ENCODE measurements at regions not wholly inside any gene's neighbourhood (a gene's known extent, or its start where the extent isn't known, plus 50 kb on each side); places are given as distances from the start of the nearest gene placed in this dataset.

GRCh38 chr14:89480278-89480677 is 63.2 kb upstream of the FOXN3 start:
- Histone ChIP-seq H3K27me3 (ENCODE audit: control insufficient read depth, insufficient read depth, low read length) (no peaks in the 10 kb centered on the region), H3K4me3 (ENCODE audit: low read length) (no peak overlapping the region), H3K36me3 (ENCODE audit: control insufficient read depth, insufficient read depth, low read length) (no peaks in the 10 kb centered on the region), H3K27ac (ENCODE audit: low read length) (no peak overlapping the region), H3K9me3 (ENCODE audit: control insufficient read depth, insufficient read depth, low read length) (no peaks in the 10 kb centered on the region), H3K4me1 (ENCODE audit: control insufficient read depth, insufficient read depth, low read length) (no peaks in the 10 kb centered on the region)
- DNase-seq (ENCODE audit: low read depth, low spot score), result no peak
- WGBS (ENCODE audit: insufficient coverage, insufficient read length), result no CpG with 5 or more reads among the region's 6 CpGs

- no peak for DNase-seq (ENCODE audit: low read depth, low spot score)
- H3K27ac ChIP-seq (ENCODE audit: low read length), result no peak overlapping the region
- H3K27me3 ChIP-seq (ENCODE audit: control insufficient read depth, insufficient read depth, low read length), result no peaks in the 10 kb centered on the region
- no peaks in the 10 kb centered on the region for H3K4me1 ChIP-seq (ENCODE audit: control insufficient read depth, insufficient read depth, low read length)
- no peaks in the 10 kb centered on the region for H3K9me3 ChIP-seq (ENCODE audit: control insufficient read depth, insufficient read depth, low read length)
- WGBS (ENCODE audit: insufficient coverage, insufficient read length), result no CpG with 5 or more reads among the region's 6 CpGs
- H3K36me3 ChIP-seq (ENCODE audit: control insufficient read depth, insufficient read depth, low read length), result no peaks in the 10 kb centered on the region
- no peak overlapping the region for H3K4me3 ChIP-seq (ENCODE audit: low read length)
Observed at GRCh38 chr14:89479802-89480201, 62.8 kb upstream of the FOXN3 start.

- no peaks in the 10 kb centered on the region for H3K36me3 ChIP-seq (ENCODE audit: control insufficient read depth, insufficient read depth, low read length)
- H3K27ac ChIP-seq (ENCODE audit: low read length), result no peak overlapping the region
- no peaks in the 10 kb centered on the region for H3K27me3 ChIP-seq (ENCODE audit: control insufficient read depth, insufficient read depth, low read length)
- H3K9me3 ChIP-seq (ENCODE audit: control insufficient read depth, insufficient read depth, low read length), result no peaks in the 10 kb centered on the region
- no peak for DNase-seq (ENCODE audit: low read depth, low spot score)
- WGBS (ENCODE audit: insufficient coverage, insufficient read length), result no CpG with 5 or more reads among the region's 4 CpGs
- H3K4me3 ChIP-seq (ENCODE audit: low read length), result no peak overlapping the region
- H3K4me1 ChIP-seq (ENCODE audit: control insufficient read depth, insufficient read depth, low read length), result no peaks in the 10 kb centered on the region
Observed at GRCh38 chr14:89477391-89477790, 60.4 kb upstream of the FOXN3 start.

GRCh38 chr14:89476354-89476896 is 59.4 kb upstream of the FOXN3 start:
- Histone ChIP-seq H3K36me3 (ENCODE audit: control insufficient read depth, insufficient read depth, low read length) (no peaks in the 10 kb centered on the region), H3K9me3 (ENCODE audit: control insufficient read depth, insufficient read depth, low read length) (no peaks in the 10 kb centered on the region), H3K4me1 (ENCODE audit: control insufficient read depth, insufficient read depth, low read length) (no peaks in the 10 kb centered on the region), H3K4me3 (ENCODE audit: low read length) (no peak overlapping the region), H3K27ac (ENCODE audit: low read length) (no peak overlapping the region), H3K27me3 (ENCODE audit: control insufficient read depth, insufficient read depth, low read length) (no peaks in the 10 kb centered on the region)
- WGBS (ENCODE audit: insufficient coverage, insufficient read length), result no CpG with 5 or more reads among the region's 10 CpGs
- DNase-seq (ENCODE audit: low read depth, low spot score), result no peak

GRCh38 chr14:89474464-89474863 is 57.4 kb upstream of the FOXN3 start:
- no peaks in the 10 kb centered on the region for H3K27me3 ChIP-seq (ENCODE audit: control insufficient read depth, insufficient read depth, low read length)
- H3K4me3 ChIP-seq (ENCODE audit: low read length), result no peak overlapping the region
- DNase-seq (ENCODE audit: low read depth, low spot score), result no peak
- no peak overlapping the region for H3K27ac ChIP-seq (ENCODE audit: low read length)
- peaks cover 1% of the 10 kb centered on the region; the same call in 1 of the 2 replicates for H3K4me1 ChIP-seq (ENCODE audit: control insufficient read depth, insufficient read depth, low read length)
- H3K9me3 ChIP-seq (ENCODE audit: control insufficient read depth, insufficient read depth, low read length), result no peaks in the 10 kb centered on the region
- no CpG with 5 or more reads among the region's 4 CpGs for WGBS (ENCODE audit: insufficient coverage, insufficient read length)
- no peaks in the 10 kb centered on the region for H3K36me3 ChIP-seq (ENCODE audit: control insufficient read depth, insufficient read depth, low read length)

DNA sequence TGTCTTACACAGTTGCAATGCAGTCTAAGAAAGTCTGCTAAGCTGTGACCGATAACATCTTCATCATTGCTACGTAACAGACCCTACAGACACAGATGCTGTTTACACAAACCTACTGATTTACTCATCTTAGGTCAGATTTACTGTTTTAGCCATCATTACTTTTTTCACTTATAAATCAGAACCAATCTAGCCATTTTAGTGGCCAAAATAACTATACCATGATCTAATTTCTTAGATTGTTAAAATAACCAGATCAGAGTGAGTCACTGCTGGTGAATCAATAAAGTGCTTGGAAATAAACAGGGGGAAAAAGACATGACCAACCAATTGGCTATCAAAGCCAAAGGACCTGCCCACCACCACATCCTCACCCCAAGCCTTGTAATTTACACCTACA is 57.0 kb upstream of the FOXN3 start:
- Histone ChIP-seq H3K27ac (ENCODE audit: low read length) (no peak overlapping the region), H3K36me3 (ENCODE audit: control insufficient read depth, insufficient read depth, low read length) (no peaks in the 10 kb centered on the region), H3K9me3 (ENCODE audit: control insufficient read depth, insufficient read depth, low read length) (no peaks in the 10 kb centered on the region), H3K27me3 (ENCODE audit: control insufficient read depth, insufficient read depth, low read length) (no peaks in the 10 kb centered on the region), H3K4me1 (ENCODE audit: control insufficient read depth, insufficient read depth, low read length) (peaks cover 2% of the 10 kb centered on the region; the same call in 1 of the 2 replicates), H3K4me3 (ENCODE audit: low read length) (no peak overlapping the region)
- DNase-seq (ENCODE audit: low read depth, low spot score), result no peak
- WGBS (ENCODE audit: insufficient coverage, insufficient read length), result no CpG with 5 or more reads among the region's 2 CpGs

DNA sequence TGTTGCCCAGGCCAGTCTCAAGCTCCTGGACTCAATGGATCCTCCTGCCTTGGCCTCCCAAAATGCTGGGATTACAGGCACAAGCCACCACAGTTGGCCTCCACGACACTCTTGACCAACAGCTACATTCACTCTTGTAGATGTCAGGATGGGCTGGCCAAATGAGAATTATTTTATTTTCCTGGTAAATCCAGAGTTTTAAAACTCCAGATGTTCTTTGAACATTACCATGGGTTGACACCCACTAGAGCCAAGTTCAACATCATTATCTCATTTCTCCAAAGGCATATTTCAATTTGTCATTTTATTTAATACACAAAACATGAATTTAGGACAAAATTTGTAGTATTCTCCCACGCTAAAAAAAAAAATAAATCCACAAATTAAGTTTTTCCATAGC is 56.5 kb upstream of the FOXN3 start:
- DNase-seq (ENCODE audit: low read depth, low spot score), result no peak
- WGBS (ENCODE audit: insufficient coverage, insufficient read length), result 100% methylated on average over 1 of the region's 2 CpGs
- peaks cover 2% of the 10 kb centered on the region; the same call in 1 of the 2 replicates for H3K4me1 ChIP-seq (ENCODE audit: control insufficient read depth, insufficient read depth, low read length)
- no peaks in the 10 kb centered on the region for H3K36me3 ChIP-seq (ENCODE audit: control insufficient read depth, insufficient read depth, low read length)
- no peak overlapping the region for H3K4me3 ChIP-seq (ENCODE audit: low read length)
- no peaks in the 10 kb centered on the region for H3K9me3 ChIP-seq (ENCODE audit: control insufficient read depth, insufficient read depth, low read length)
- no peak overlapping the region for H3K27ac ChIP-seq (ENCODE audit: low read length)
- no peaks in the 10 kb centered on the region for H3K27me3 ChIP-seq (ENCODE audit: control insufficient read depth, insufficient read depth, low read length)

DNA sequence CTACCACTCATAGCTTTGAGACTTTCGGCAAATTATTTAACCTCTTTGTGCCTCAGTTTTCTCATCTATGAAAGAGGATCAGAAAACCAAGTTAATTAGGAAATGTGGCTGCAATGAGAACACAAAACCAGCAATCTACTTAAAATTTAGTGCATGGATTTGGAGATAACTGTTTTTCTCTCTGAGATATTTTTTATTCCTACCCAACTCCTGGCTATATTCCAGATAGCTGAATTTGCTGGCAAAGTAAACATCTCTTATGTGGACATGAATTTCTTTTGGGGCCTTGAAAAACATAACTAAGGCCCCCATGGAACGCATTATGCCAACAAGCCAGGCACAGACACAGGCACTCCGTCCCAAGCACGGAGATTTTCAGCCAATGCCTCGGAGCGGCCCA is 53.4 kb upstream of the FOXN3 start:
- no CpG with 5 or more reads among the region's 6 CpGs for WGBS (ENCODE audit: insufficient coverage, insufficient read length)
- peaks cover 7% of the 10 kb centered on the region for H3K4me1 ChIP-seq (ENCODE audit: control insufficient read depth, insufficient read depth, low read length)
- no peak overlapping the region for H3K4me3 ChIP-seq (ENCODE audit: low read length)

DNA sequence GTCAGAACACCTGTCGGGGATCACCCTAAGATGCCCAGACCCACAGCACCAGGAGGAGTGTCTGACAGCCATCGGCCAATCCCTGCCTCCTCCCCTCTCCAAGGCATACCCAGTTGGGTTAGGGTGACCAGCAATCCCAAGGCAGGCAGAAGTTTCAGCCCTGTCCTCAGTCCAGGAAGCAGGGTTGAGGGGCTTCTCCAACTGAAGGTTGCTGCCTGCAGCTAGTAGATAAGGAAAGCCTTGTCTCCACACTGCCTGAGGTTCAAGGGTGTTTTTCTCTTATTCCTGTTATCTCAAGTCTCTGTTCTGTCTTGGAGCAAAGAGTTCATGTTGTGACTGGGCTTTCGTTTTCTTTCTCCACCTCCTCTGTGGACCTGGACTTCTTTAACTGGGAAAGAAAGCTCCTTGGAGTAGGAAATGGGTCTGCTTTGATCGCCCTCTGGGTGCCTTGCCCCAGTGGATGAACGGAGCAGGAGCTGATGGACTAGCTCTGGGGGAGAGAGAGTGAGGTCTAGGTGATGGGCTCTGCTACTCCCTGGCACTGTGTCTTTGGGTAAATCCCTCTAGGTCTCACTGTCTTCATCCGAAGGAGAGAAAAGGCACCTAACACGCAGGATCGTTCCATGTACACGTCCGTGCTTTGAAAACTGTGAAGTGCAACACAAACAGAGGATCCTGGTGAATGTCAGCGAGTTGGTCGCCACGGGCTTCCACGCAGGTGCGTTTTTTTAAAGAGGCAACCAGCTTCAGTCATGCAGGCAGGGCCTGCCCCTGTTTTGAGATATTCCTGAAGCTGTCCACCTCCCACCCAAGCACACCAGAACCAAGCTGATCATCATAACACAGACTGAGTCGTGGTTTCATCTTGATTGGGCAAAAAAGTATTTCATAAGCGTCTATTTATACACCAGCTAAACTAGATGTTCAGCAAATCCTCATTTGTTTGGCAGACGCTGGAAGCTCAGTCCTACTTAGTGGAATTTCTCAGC is 52.5 kb upstream of the FOXN3 start:
- Histone ChIP-seq H3K4me3 (ENCODE audit: low read length) (no peak overlapping the region), H3K27ac (ENCODE audit: low read length) (no peak overlapping the region), H3K9me3 (ENCODE audit: control insufficient read depth, insufficient read depth, low read length) (no peaks in the 10 kb centered on the region), H3K36me3 (ENCODE audit: control insufficient read depth, insufficient read depth, low read length) (no peaks in the 10 kb centered on the region), H3K27me3 (ENCODE audit: control insufficient read depth, insufficient read depth, low read length) (no peaks in the 10 kb centered on the region), H3K4me1 (ENCODE audit: control insufficient read depth, insufficient read depth, low read length) (peaks cover 7% of the 10 kb centered on the region)
- no CpG with 5 or more reads among the region's 18 CpGs for WGBS (ENCODE audit: insufficient coverage, insufficient read length)
- DNase-seq (ENCODE audit: low read depth, low spot score), result no peak

More for the DNA sequence above, 53.4 kb upstream of the FOXN3 start:
- DNase-seq (ENCODE audit: low read depth, low spot score), result no peak
- Histone ChIP-seq H3K27me3 (ENCODE audit: control insufficient read depth, insufficient read depth, low read length) (no peaks in the 10 kb centered on the region), H3K27ac (ENCODE audit: low read length) (no peak overlapping the region), H3K9me3 (ENCODE audit: control insufficient read depth, insufficient read depth, low read length) (no peaks in the 10 kb centered on the region), H3K36me3 (ENCODE audit: control insufficient read depth, insufficient read depth, low read length) (no peaks in the 10 kb centered on the region)

DNA sequence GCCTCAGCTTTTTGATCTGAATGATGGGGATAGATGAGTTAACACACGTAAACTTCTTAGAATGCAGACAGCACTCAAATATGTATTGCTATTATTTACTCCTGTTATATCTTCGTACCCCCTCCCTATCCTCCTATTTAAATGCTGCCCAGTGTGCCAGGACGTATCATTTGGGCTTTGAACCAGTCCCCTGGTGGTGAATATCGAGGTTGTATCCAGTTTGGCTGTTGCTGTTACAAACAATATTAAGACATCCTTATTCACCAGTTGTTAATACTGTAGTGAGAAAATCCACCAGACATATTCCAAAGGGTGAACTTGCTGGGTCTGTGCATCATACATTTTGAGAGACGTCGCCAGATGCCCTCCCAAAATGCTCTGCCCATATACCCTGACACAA is 51.5 kb upstream of the FOXN3 start:
- WGBS (ENCODE audit: insufficient coverage, insufficient read length), result no CpG with 5 or more reads among the region's 6 CpGs

More for the DNA sequence above, 51.5 kb upstream of the FOXN3 start:
- Histone ChIP-seq H3K4me3 (ENCODE audit: low read length) (no peak overlapping the region), H3K4me1 (ENCODE audit: control insufficient read depth, insufficient read depth, low read length) (peaks cover 7% of the 10 kb centered on the region), H3K27me3 (ENCODE audit: control insufficient read depth, insufficient read depth, low read length) (no peaks in the 10 kb centered on the region), H3K9me3 (ENCODE audit: control insufficient read depth, insufficient read depth, low read length) (no peaks in the 10 kb centered on the region), H3K36me3 (ENCODE audit: control insufficient read depth, insufficient read depth, low read length) (no peaks in the 10 kb centered on the region), H3K27ac (ENCODE audit: low read length) (no peak overlapping the region)
- DNase-seq (ENCODE audit: low read depth, low spot score), result no peak

Measured in iPS DF 6.9 (cell line).